A549 (cell line): ENCODE measurements at regions not wholly inside any gene's neighbourhood (a gene's known extent, or its start where the extent isn't known, plus 50 kb on each side); places are given as distances from the start of the nearest gene placed in this dataset.

ENCODE experiments used
- ATAC-seq, 2 experiments: fragments of 200-7000 bp in 1 of 2; fragments of >200 bp in 1 of 2; cut with Nextera tagmentation in 1 of 2; cut with Tn5 transposase in 1 of 2; 3 replicates each; pipeline versions ENCODE4 v1.8.0 to v1.9.1; 2018 to 2020; ENCODE audit warnings: mild to moderate bottlenecking in 1 of 2, moderate library complexity in 1 of 2
- CTCF ChIA-PET: fragments of 300-600 bp; sonication (Branson Sonifier 250); formaldehyde crosslinking; extraction: SDS; loops from one replicate; lab custom pipeline; 2021; ENCODE audit warnings: antibody characterized with exemption, inconsistent platforms; lab: Yijun Ruan, JAX
- POLR2A ChIA-PET: fragments of 350-600 bp; formaldehyde crosslinking; extraction: SDS; loops from one replicate; lab custom pipeline; 2021; ENCODE audit warnings: antibody characterized with exemption, inconsistent platforms; lab: Yijun Ruan, JAX
- DNase-seq, 2 experiments: peaks; one replicate each; pipeline versions ENCODE4 v3.0.0 to v3.0.0-alpha.2; 2011 to 2016; ENCODE audit warnings: low read depth in 1 of 2, low spot score in 1 of 2
- FAIRE-seq: peaks from 2 replicates; lab custom pipeline; 2011; peaks lifted over from hg19 to GRCh38; lab: Jason Lieb, UNC
- H3K27ac ChIP-seq, 2 experiments: fragments of >200 bp; sonication (Bioruptor Twin); formaldehyde crosslinking; 3 replicates each; pipeline ENCODE4 v1.5.1; 2016 to 2017
- H3K4me1 ChIP-seq: fragments of >200 bp; sonication (Bioruptor Twin); formaldehyde crosslinking; 3 replicates; pipeline ENCODE4 v1.6.1; 2016
- H3K4me2 ChIP-seq: fragments of >200 bp; sonication (Bioruptor Twin); formaldehyde crosslinking; 3 replicates; pipeline ENCODE4 v1.6.1; 2016
- H3K4me3 ChIP-seq: fragments of >200 bp; sonication (Bioruptor Twin); formaldehyde crosslinking; 3 replicates; pipeline ENCODE4 v1.5.1; 2016
- H3K9me3 ChIP-seq: fragments of >200 bp; sonication (Bioruptor Twin); formaldehyde crosslinking; 3 replicates; pipeline ENCODE4 v1.6.1; 2016
- CBX8 ChIP-seq: fragments of 200-600 bp; sonication (generic); IDR thresholded peaks from 2 replicates; pipeline ENCODE4 v1.6.1; 2016
- CHD2 ChIP-seq: fragments of 150-350 bp; IDR thresholded peaks from 2 replicates; pipeline ENCODE4 v1.6.1; 2014; ENCODE audit warnings: low read length; ENCODE audit not compliant: partially characterized antibody
- EHMT2 ChIP-seq: fragments of 200-600 bp; sonication (generic); IDR thresholded peaks from 2 replicates; pipeline ENCODE4 v1.6.1; 2016; ENCODE audit warnings: antibody characterized with exemption, low read depth, mild to moderate bottlenecking, moderate library complexity
- HDAC2 ChIP-seq: fragments of 200-600 bp; sonication (generic); IDR thresholded peaks from 2 replicates; pipeline ENCODE4 v1.6.1; 2016
- HEYL ChIP-seq: fragments of 250-450 bp; sonication (Bioruptor Pico); IDR thresholded peaks from 2 replicates; pipeline ENCODE4 v1.8.0; 2021; ENCODE audit warnings: mild to moderate bottlenecking, moderate library complexity
- HOXA7 ChIP-seq: fragments of 250-450 bp; sonication (Bioruptor Pico); IDR thresholded peaks from 2 replicates; pipeline ENCODE4 v1.5.0; 2020; ENCODE audit warnings: mild to moderate bottlenecking, moderate library complexity
- HOXB5 ChIP-seq: fragments of 250-450 bp; sonication (Bioruptor Pico); IDR thresholded peaks from 2 replicates; pipeline ENCODE4 v1.5.0; 2020; ENCODE audit warnings: mild to moderate bottlenecking, moderate library complexity
- KDM1A ChIP-seq: fragments of 200-600 bp; sonication (generic); IDR thresholded peaks from 2 replicates; pipeline ENCODE4 v1.6.1; 2016; ENCODE audit warnings: low read depth, mild to moderate bottlenecking
- KDM5A ChIP-seq: fragments of 200-600 bp; sonication (generic); IDR thresholded peaks from 2 replicates; pipeline ENCODE4 v1.6.1; 2016; ENCODE audit warnings: antibody characterized with exemption, mild to moderate bottlenecking
- MYC ChIP-seq: IDR thresholded peaks from 2 replicates; pipeline ENCODE4 v1.6.1; 2012; ENCODE audit warnings: mild to moderate bottlenecking, inconsistent platforms, low read length, improper control_type of control experiment, borderline replicate concordance
- NPAS2 ChIP-seq: fragments of 250-450 bp; sonication (Bioruptor Pico); IDR thresholded peaks from 2 replicates; pipeline ENCODE4 v1.8.0; 2022; ENCODE audit warnings: mild to moderate bottlenecking, moderate library complexity, borderline replicate concordance
- RCOR1 ChIP-seq: fragments of 150-350 bp; IDR thresholded peaks from 2 replicates; pipeline ENCODE4 v1.6.1; 2014; ENCODE audit warnings: antibody characterized with exemption, low read length, low read depth
- TFCP2L1 ChIP-seq: fragments of 250-450 bp; sonication (Bioruptor Pico); IDR thresholded peaks from 2 replicates; pipeline ENCODE4 v1.5.0; 2021; ENCODE audit warnings: mild to moderate bottlenecking
- ZFP36 ChIP-seq: fragments of 450-650 bp; IDR thresholded peaks from 2 replicates; pipeline ENCODE4 v1.6.1; 2014; ENCODE audit warnings: borderline replicate concordance; ENCODE audit not compliant: partially characterized antibody
- ZNF302 ChIP-seq: fragments of 250-450 bp; sonication (Bioruptor Pico); IDR thresholded peaks from 2 replicates; pipeline ENCODE4 v1.9.0; 2021; ENCODE audit warnings: inconsistent platforms, mild to moderate bottlenecking, moderate library complexity
- WGBS: methylation state at CpG from one replicate; pipeline ENCODE4 v1.1.6; 2017; ENCODE audit errors: missing lambda C conversion rate; 5-methylcytosine and 5-hydroxymethylcytosine counted together
- TF ChIP-seq, protein P1 (sequence below): fragments of 250-450 bp; sonication (Bioruptor Pico); IDR thresholded peaks from 2 replicates; pipeline ENCODE4 v1.5.0; 2021; ENCODE audit warnings: mild to moderate bottlenecking, moderate library complexity, borderline replicate concordance
- TF ChIP-seq, protein P2 (sequence below): fragments of 450-650 bp; IDR thresholded peaks from 2 replicates; pipeline ENCODE4 v1.6.1; 2014; ENCODE audit warnings: antibody characterized with exemption
- TF ChIP-seq, protein P3 (sequence below): fragments of 200-600 bp; sonication (generic); IDR thresholded peaks from 2 replicates; pipeline ENCODE4 v1.6.1; 2016; ENCODE audit warnings: antibody characterized with exemption, mild to moderate bottlenecking, moderate library complexity
- TF ChIP-seq, protein P4 (sequence below): fragments of 150-350 bp; IDR thresholded peaks from 2 replicates; pipeline ENCODE4 v1.6.1; 2014; ENCODE audit warnings: low read depth, mild to moderate bottlenecking, low read length
- TF ChIP-seq, protein P5 (sequence below): fragments of >200 bp; sonication (Bioruptor Twin); formaldehyde crosslinking; IDR thresholded peaks from 3 replicates; pipeline ENCODE4 v1.5.1; 2016

DNA sequence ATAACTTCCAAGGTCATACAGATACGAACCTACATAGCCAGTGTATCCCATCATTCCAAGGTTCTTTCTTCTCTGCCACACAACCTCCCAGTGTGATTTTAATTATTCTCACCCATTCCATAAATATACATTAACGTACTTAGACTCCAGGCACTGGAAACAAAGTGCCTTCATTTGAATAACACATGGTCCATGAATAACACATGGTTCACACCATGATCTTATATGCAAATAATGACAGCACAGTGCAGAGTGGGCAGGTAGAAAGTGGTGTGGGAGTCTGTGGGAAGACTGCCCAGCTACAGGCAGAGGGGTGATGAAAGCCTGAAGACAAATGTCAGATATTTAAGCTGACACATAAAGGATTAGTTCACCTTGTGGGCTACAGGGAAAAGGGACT is 425.2 kb downstream of the HACE1 start:
- no peak overlapping the region for H3K4me2 ChIP-seq
- TF ChIP-seq, protein P1, sequence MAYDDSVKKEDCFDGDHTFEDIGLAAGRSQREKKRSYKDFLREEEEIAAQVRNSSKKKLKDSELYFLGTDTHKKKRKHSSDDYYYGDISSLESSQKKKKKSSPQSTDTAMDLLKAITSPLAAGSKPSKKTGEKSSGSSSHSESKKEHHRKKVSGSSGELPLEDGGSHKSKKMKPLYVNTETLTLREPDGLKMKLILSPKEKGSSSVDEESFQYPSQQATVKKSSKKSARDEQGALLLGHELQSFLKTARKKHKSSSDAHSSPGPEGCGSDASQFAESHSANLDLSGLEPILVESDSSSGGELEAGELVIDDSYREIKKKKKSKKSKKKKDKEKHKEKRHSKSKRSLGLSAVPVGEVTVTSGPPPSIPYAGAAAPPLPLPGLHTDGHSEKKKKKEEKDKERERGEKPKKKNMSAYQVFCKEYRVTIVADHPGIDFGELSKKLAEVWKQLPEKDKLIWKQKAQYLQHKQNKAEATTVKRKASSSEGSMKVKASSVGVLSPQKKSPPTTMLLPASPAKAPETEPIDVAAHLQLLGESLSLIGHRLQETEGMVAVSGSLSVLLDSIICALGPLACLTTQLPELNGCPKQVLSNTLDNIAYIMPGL (CRISPR knock-in tag): no peak
- TF ChIP-seq, protein P2, sequence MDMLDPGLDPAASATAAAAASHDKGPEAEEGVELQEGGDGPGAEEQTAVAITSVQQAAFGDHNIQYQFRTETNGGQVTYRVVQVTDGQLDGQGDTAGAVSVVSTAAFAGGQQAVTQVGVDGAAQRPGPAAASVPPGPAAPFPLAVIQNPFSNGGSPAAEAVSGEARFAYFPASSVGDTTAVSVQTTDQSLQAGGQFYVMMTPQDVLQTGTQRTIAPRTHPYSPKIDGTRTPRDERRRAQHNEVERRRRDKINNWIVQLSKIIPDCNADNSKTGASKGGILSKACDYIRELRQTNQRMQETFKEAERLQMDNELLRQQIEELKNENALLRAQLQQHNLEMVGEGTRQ: no peak
- TF ChIP-seq, protein P3, sequence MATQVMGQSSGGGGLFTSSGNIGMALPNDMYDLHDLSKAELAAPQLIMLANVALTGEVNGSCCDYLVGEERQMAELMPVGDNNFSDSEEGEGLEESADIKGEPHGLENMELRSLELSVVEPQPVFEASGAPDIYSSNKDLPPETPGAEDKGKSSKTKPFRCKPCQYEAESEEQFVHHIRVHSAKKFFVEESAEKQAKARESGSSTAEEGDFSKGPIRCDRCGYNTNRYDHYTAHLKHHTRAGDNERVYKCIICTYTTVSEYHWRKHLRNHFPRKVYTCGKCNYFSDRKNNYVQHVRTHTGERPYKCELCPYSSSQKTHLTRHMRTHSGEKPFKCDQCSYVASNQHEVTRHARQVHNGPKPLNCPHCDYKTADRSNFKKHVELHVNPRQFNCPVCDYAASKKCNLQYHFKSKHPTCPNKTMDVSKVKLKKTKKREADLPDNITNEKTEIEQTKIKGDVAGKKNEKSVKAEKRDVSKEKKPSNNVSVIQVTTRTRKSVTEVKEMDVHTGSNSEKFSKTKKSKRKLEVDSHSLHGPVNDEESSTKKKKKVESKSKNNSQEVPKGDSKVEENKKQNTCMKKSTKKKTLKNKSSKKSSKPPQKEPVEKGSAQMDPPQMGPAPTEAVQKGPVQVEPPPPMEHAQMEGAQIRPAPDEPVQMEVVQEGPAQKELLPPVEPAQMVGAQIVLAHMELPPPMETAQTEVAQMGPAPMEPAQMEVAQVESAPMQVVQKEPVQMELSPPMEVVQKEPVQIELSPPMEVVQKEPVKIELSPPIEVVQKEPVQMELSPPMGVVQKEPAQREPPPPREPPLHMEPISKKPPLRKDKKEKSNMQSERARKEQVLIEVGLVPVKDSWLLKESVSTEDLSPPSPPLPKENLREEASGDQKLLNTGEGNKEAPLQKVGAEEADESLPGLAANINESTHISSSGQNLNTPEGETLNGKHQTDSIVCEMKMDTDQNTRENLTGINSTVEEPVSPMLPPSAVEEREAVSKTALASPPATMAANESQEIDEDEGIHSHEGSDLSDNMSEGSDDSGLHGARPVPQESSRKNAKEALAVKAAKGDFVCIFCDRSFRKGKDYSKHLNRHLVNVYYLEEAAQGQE: no peak
- no peak for TF ChIP-seq HOXA7 (CRISPR knock-in tag)
- TF ChIP-seq NPAS2 (CRISPR knock-in tag): no peak
- no peak for TF ChIP-seq KDM1A
- no peak for TF ChIP-seq HDAC2
- TF ChIP-seq KDM5A: no peak
- no peak for TF ChIP-seq HOXB5 (CRISPR knock-in tag)
- TF ChIP-seq CBX8: no peak
- no peak for TF ChIP-seq ZFP36
- no peak for TF ChIP-seq RCOR1
- no peak for TF ChIP-seq ZNF302
- no peak for TF ChIP-seq CHD2
- no peak for TF ChIP-seq HEYL (CRISPR knock-in tag)
- TF ChIP-seq, protein P4, sequence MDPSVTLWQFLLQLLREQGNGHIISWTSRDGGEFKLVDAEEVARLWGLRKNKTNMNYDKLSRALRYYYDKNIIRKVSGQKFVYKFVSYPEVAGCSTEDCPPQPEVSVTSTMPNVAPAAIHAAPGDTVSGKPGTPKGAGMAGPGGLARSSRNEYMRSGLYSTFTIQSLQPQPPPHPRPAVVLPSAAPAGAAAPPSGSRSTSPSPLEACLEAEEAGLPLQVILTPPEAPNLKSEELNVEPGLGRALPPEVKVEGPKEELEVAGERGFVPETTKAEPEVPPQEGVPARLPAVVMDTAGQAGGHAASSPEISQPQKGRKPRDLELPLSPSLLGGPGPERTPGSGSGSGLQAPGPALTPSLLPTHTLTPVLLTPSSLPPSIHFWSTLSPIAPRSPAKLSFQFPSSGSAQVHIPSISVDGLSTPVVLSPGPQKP: no peak
- TF ChIP-seq, protein P5, sequence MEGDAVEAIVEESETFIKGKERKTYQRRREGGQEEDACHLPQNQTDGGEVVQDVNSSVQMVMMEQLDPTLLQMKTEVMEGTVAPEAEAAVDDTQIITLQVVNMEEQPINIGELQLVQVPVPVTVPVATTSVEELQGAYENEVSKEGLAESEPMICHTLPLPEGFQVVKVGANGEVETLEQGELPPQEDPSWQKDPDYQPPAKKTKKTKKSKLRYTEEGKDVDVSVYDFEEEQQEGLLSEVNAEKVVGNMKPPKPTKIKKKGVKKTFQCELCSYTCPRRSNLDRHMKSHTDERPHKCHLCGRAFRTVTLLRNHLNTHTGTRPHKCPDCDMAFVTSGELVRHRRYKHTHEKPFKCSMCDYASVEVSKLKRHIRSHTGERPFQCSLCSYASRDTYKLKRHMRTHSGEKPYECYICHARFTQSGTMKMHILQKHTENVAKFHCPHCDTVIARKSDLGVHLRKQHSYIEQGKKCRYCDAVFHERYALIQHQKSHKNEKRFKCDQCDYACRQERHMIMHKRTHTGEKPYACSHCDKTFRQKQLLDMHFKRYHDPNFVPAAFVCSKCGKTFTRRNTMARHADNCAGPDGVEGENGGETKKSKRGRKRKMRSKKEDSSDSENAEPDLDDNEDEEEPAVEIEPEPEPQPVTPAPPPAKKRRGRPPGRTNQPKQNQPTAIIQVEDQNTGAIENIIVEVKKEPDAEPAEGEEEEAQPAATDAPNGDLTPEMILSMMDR: no peak
- TF ChIP-seq MYC: no peak
- TF ChIP-seq EHMT2: no peak
- TF ChIP-seq TFCP2L1: no peak
- no peak for ATAC-seq
- H3K4me1 ChIP-seq: no peaks in the 10 kb centered on the region
- no peak overlapping the region for H3K27ac ChIP-seq
- H3K9me3 ChIP-seq: no peaks in the 10 kb centered on the region
- no peak for FAIRE-seq
- ChIA-PET CTCF (no interaction called here), POLR2A (no interaction called here)
- no peak for DNase-seq
- H3K4me3 ChIP-seq: no peak overlapping the region
- 0% methylated on average over 2 of the region's 2 CpGs for WGBS
